Keratinocyte (primary cell): ENCODE measurements at regions not wholly inside any gene's neighbourhood (a gene's known extent, or its start where the extent isn't known, plus 50 kb on each side); places are given as distances from the start of the nearest gene placed in this dataset.

ENCODE experiments used
- DNase-seq: peaks from one replicate; pipeline ENCODE4 v3.0.0-alpha.2; 2011; ENCODE audit warnings: low read depth, missing footprints, low spot score
- FAIRE-seq: peaks from 2 replicates; lab custom pipeline; 2011; peaks lifted over from hg19 to GRCh38; lab: Jason Lieb, UNC
- H2AFZ ChIP-seq: 2 replicates; pipeline ENCODE4 v1.6.0; 2012; ENCODE audit warnings: low read length, control low read depth, inconsistent platforms; ENCODE audit not compliant: control insufficient read depth
- H3K27ac ChIP-seq: 2 replicates; pipeline ENCODE4 v1.5.1; 2011; ENCODE audit warnings: low read length; ENCODE audit not compliant: control insufficient read depth, insufficient read depth
- H3K27me3 ChIP-seq: 3 replicates; pipeline ENCODE4 v1.6.0; 2011; ENCODE audit warnings: low read length; ENCODE audit not compliant: control insufficient read depth, insufficient read depth; ENCODE audit errors: extremely low read depth
- H3K36me3 ChIP-seq, 2 experiments: 2 replicates in 1 of 2; 3 replicates in 1 of 2; pipeline ENCODE4 v1.5.1; 2011; ENCODE audit warnings: low read length in 2 of 2, mild to moderate bottlenecking in 1 of 2; ENCODE audit not compliant: control insufficient read depth in 2 of 2, insufficient read depth in 2 of 2; ENCODE audit errors: extremely low read depth in 1 of 2
- H3K4me1 ChIP-seq: 3 replicates; pipeline ENCODE4 v1.5.1; 2011; ENCODE audit warnings: low read length; ENCODE audit not compliant: control insufficient read depth, insufficient read depth; ENCODE audit errors: extremely low read depth
- H3K4me2 ChIP-seq: 3 replicates; pipeline ENCODE4 v1.6.0; 2011; ENCODE audit warnings: low read depth, low read length; ENCODE audit not compliant: control insufficient read depth, insufficient read depth; ENCODE audit errors: extremely low read depth
- H3K4me3 ChIP-seq, 3 experiments: fragments of 200-600 bp in 1 of 3; sonication (generic) in 1 of 3; 2 replicates in 2 of 3; 3 replicates in 1 of 3; pipeline ENCODE4 v1.5.1; 2011 to 2016; ENCODE audit warnings: low read length in 3 of 3, mild to moderate bottlenecking in 3 of 3, control low read depth in 2 of 3, inconsistent platforms in 1 of 3, low read depth in 1 of 3, mixed read lengths in 1 of 3, mixed run types in 1 of 3, moderate library complexity in 1 of 3; ENCODE audit not compliant: control insufficient read depth in 2 of 3, insufficient read depth in 2 of 3; ENCODE audit errors: extremely low read depth in 1 of 3
- H3K79me2 ChIP-seq: 2 replicates; pipeline ENCODE4 v1.6.0; 2012; ENCODE audit warnings: low read length; ENCODE audit not compliant: control insufficient read depth, insufficient read depth
- H3K9ac ChIP-seq: 3 replicates; pipeline ENCODE4 v1.6.0; 2011; ENCODE audit warnings: low read length; ENCODE audit not compliant: control insufficient read depth, insufficient read depth; ENCODE audit errors: extremely low read depth
- H3K9me1 ChIP-seq: 3 replicates; pipeline ENCODE4 v1.6.0; 2011; ENCODE audit warnings: low read length; ENCODE audit not compliant: control insufficient read depth, insufficient read depth; ENCODE audit errors: extremely low read depth
- H3K9me3 ChIP-seq: 2 replicates; pipeline ENCODE4 v1.5.1; 2012; ENCODE audit warnings: low read depth, low read length; ENCODE audit not compliant: control insufficient read depth
- H4K20me1 ChIP-seq: 3 replicates; pipeline ENCODE4 v1.6.0; 2011; ENCODE audit warnings: low read length; ENCODE audit not compliant: control insufficient read depth, insufficient read depth; ENCODE audit errors: extremely low read depth
- EZH2 ChIP-seq: IDR thresholded peaks from one replicate; pipeline ENCODE4 v1.6.1; 2012; ENCODE audit warnings: inconsistent platforms, mild to moderate bottlenecking, low read length, moderate library complexity
- dilution Hi-C: fragments of 300-500 bp; cut with MboI; formaldehyde crosslinking; loops from one replicate; pipeline ENCODE4 v1.7.0; 2020; ENCODE audit warnings: low sequenced_read_pairs; ENCODE audit not compliant: extremely low pct_ligation_motif_present
- TF ChIP-seq, protein P1 (sequence below), 3 experiments: IDR thresholded peaks in 1 of 3; conservative IDR thresholded peaks in 1 of 3; optimal IDR thresholded peaks in 1 of 3; 2 replicates in 2 of 3; 3 replicates in 1 of 3; pipeline versions ENCODE3 to v1.5.1; 2011; ENCODE audit warnings: low read length in 3 of 3, mild to moderate bottlenecking in 3 of 3, moderate library complexity in 2 of 3, control low read depth in 1 of 3, inconsistent platforms in 1 of 3; ENCODE audit not compliant: insufficient read depth in 2 of 3; ENCODE audit errors: extremely low read depth in 1 of 3

DNA sequence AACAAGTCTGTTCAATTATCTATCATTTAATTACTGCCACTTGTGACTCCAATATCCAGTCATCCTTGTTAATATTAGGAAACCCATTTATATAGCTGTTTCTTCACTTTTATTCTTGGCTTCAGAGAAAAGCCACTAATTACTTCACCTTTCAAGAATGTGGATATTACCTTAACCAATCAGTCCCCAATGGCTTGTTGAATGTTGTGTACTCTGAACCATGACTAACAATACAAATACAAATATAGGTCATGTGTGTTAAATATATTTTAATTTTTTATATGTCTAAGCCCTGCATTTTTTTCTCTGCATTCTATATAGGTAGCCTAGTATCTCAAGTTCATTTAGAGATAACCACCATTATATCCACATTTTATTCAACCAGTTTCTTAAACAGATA is 1513.4 kb upstream of the AGA start:
- Histone ChIP-seq H3K27me3 (no peaks in the 10 kb centered on the region), H4K20me1 (no peaks in the 10 kb centered on the region), H3K79me2 (no peaks in the 10 kb centered on the region), H3K4me3 (no peak overlapping the region), H3K27ac (no peak overlapping the region), H3K9me3 (peaks cover 3% of the 10 kb centered on the region), H3K9ac (no peak overlapping the region), H2AFZ (no peak overlapping the region), H3K4me2 (no peak overlapping the region), H3K9me1 (no peaks in the 10 kb centered on the region), H3K36me3 (no peaks in the 10 kb centered on the region), H3K4me1 (no peaks in the 10 kb centered on the region)
- no peak for DNase-seq
- no peak for FAIRE-seq
- TF ChIP-seq, protein P1, sequence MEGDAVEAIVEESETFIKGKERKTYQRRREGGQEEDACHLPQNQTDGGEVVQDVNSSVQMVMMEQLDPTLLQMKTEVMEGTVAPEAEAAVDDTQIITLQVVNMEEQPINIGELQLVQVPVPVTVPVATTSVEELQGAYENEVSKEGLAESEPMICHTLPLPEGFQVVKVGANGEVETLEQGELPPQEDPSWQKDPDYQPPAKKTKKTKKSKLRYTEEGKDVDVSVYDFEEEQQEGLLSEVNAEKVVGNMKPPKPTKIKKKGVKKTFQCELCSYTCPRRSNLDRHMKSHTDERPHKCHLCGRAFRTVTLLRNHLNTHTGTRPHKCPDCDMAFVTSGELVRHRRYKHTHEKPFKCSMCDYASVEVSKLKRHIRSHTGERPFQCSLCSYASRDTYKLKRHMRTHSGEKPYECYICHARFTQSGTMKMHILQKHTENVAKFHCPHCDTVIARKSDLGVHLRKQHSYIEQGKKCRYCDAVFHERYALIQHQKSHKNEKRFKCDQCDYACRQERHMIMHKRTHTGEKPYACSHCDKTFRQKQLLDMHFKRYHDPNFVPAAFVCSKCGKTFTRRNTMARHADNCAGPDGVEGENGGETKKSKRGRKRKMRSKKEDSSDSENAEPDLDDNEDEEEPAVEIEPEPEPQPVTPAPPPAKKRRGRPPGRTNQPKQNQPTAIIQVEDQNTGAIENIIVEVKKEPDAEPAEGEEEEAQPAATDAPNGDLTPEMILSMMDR (optimal IDR thresholded peaks at IDR 0.05 in 1 of 3, IDR thresholded peaks at IDR 0.05 in 1 of 3, conservative IDR thresholded peaks at IDR 0.05 in 1 of 3; ENCODE audit: extremely low read depth in 1 of 3, insufficient read depth in 2 of 3, low read length in 3 of 3): no peak
- no peak for TF ChIP-seq EZH2
- dilution Hi-C loops: no loop called here

DNA sequence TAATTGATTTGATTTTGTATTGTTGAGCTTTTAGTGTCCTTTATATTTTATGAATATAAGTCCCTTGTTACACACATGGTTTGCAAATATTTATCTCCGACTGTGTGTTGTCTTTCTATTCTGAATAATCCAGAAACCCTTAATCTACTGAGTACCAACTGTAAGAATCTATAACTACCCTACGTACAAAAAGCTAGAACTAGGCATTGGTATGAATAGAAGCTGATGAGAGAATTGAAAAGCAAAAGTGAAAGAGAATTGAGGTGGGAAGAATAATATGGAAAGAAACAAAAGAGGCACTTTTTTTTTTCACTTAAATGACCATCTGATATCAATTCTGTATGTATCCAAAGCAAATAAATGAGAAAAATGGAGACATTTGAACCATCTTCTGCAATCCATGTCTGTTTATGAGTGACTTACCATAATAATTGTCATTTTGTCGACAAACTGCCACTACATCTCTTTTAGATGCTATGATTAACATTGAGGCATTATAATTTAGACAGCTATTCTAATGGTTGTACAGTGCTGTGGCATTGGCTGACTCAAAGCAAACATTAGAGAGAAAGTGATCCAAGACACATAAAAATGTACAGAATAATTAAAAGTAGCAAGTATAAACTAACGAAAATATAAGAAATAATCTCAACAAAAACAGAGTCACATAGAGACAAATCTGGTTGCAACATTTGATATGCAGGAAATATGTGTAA is 1516.6 kb upstream of the AGA start:
- FAIRE-seq (no peak), DNase-seq (no peak)
- H3K4me1 ChIP-seq: no peaks in the 10 kb centered on the region
- no peaks in the 10 kb centered on the region for H4K20me1 ChIP-seq
- no peaks in the 10 kb centered on the region for H3K79me2 ChIP-seq
- no peaks in the 10 kb centered on the region for H3K27me3 ChIP-seq
- H3K9me1 ChIP-seq: no peaks in the 10 kb centered on the region
- H3K27ac ChIP-seq: no peak overlapping the region
- no peak overlapping the region for H3K4me3 ChIP-seq
- no peaks in the 10 kb centered on the region for H3K36me3 ChIP-seq
- dilution Hi-C loops: no loop called here
- peaks cover 1% of the 10 kb centered on the region for H3K9me3 ChIP-seq
- no peak overlapping the region for H3K4me2 ChIP-seq
- no peak overlapping the region for H3K9ac ChIP-seq
- TF ChIP-seq EZH2: no peak
- TF ChIP-seq, protein P1 (optimal IDR thresholded peaks at IDR 0.05 in 1 of 3, IDR thresholded peaks at IDR 0.05 in 1 of 3, conservative IDR thresholded peaks at IDR 0.05 in 1 of 3; ENCODE audit: extremely low read depth in 1 of 3, insufficient read depth in 2 of 3, low read length in 3 of 3): no peak
- no peak overlapping the region for H2AFZ ChIP-seq
